ENCODE measurements at regions not wholly inside any gene's neighbourhood (a gene's known extent, or its start where the extent isn't known, plus 50 kb on each side); places are given as distances from the start of the nearest gene placed in this dataset.

DNA sequence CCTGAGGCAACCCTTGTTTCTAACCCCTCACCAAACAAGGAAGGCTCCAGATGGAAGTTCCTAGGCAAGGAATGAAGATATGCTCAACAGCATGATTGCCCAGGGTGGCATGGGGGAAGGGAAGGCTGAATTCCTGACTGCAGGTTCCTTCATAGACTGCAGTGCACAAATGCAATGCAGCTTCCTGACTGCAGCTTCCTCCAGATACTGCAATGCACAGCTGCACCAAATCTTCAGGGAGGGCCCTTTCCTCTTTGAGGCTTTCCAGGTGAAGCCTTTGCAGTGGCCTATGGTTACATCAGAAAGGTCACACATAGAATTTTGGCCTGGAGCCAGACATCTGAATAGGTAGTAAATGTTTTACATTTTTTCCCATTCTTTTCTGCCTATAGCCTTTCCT, 58.8 kb upstream of the DYNAP start:
- no peak for DNase-seq (ENCODE audit: low read depth)

DNA sequence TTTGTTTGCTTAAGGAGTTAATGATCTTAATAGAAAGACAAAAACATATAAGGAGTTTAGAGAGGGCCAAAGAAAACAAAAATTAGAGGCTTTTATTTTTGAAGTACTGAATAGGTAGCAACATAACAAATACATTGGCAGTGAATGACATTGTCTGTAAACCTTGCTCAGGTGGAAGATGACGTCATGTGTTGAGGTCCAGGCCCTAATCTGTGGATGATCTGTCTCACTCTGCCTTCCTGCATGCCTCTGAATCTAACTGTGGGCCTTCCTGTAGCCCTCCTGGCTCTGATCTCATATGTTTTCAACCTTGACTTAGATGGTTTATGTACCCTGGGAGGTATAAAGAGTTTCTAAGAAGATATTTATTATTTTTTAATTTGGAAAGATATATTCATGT, 58.1 kb upstream of the DYNAP start:
- no peak for DNase-seq (ENCODE audit: low read depth)

Data from iris pigment epithelial cell (primary cell).